DOHH2 (cell line): ENCODE measurements at regions not wholly inside any gene's neighbourhood (a gene's known extent, or its start where the extent isn't known, plus 50 kb on each side); places are given as distances from the start of the nearest gene placed in this dataset.
A peak's percentile ranks its signal among the peaks of the same experiment; 100 is the strongest.

Experiments
- H3F3A ChIP-seq: fragments of 200-600 bp; sonication (generic), shearing (Covaris generic); 2 replicates; pipeline ENCODE4 v1.6.0; 2016; ENCODE audit warnings: antibody characterized with exemption, mild to moderate bottlenecking; ENCODE audit not compliant: control insufficient read depth, insufficient read depth
- H3K27ac ChIP-seq: fragments of 200-600 bp; sonication (generic); 2 replicates; pipeline ENCODE4 v1.5.1; 2014; ENCODE audit warnings: low read depth, mild to moderate bottlenecking, low read length, moderate library complexity
- H3K27me3 ChIP-seq: fragments of 200-600 bp; sonication (generic); 2 replicates; pipeline ENCODE4 v1.6.1; 2014; ENCODE audit warnings: mild to moderate bottlenecking, low read length, mixed read lengths; ENCODE audit not compliant: control insufficient read depth
- H3K36me3 ChIP-seq: fragments of 200-600 bp; sonication (generic); 2 replicates; pipeline ENCODE4 v1.6.1; 2014; ENCODE audit warnings: mild to moderate bottlenecking, low read length, moderate library complexity, mixed read lengths; ENCODE audit not compliant: control insufficient read depth
- H3K4me1 ChIP-seq: fragments of 200-600 bp; sonication (generic); 2 replicates; pipeline ENCODE4 v1.6.1; 2014; ENCODE audit warnings: mild to moderate bottlenecking, low read length, mixed read lengths; ENCODE audit not compliant: control insufficient read depth
- H3K4me2 ChIP-seq: fragments of 200-600 bp; sonication (generic); 2 replicates; pipeline ENCODE4 v1.6.0; 2014; ENCODE audit warnings: mild to moderate bottlenecking, low read length, moderate library complexity
- H3K4me3 ChIP-seq: fragments of 200-600 bp; sonication (generic); 2 replicates; pipeline ENCODE4 v1.5.1; 2014; ENCODE audit warnings: mild to moderate bottlenecking, low read length, mixed read lengths
- H3K79me2 ChIP-seq: fragments of 200-600 bp; sonication (generic); 2 replicates; pipeline ENCODE4 v1.6.1; 2014; ENCODE audit warnings: mild to moderate bottlenecking, low read length, mixed read lengths; ENCODE audit not compliant: control insufficient read depth
- H3K9me2 ChIP-seq: fragments of 200-600 bp; sonication (generic); replicated peaks from 2 replicates; pipeline ENCODE4 v1.6.1; 2014; ENCODE audit warnings: mild to moderate bottlenecking, low read length, mixed read lengths; ENCODE audit not compliant: control insufficient read depth
- H3K9me3 ChIP-seq: fragments of 200-600 bp; sonication (generic); 2 replicates; pipeline ENCODE4 v1.6.1; 2014; ENCODE audit warnings: antibody characterized with exemption, low read length, mixed read lengths; ENCODE audit not compliant: control insufficient read depth, insufficient read depth
- H4K20me1 ChIP-seq: fragments of 200-600 bp; sonication (generic); 2 replicates; pipeline ENCODE4 v1.6.0; 2014; ENCODE audit warnings: low read depth, mild to moderate bottlenecking, antibody characterized with exemption, low read length, moderate library complexity; ENCODE audit not compliant: control insufficient read depth, insufficient read depth
- EZH2phosphoT487 ChIP-seq: fragments of 200-600 bp; sonication (generic); IDR thresholded peaks from 2 replicates; pipeline ENCODE4 v1.6.1; 2017; ENCODE audit warnings: borderline replicate concordance, mild to moderate bottlenecking, antibody characterized with exemption, low read length, moderate library complexity, mixed read lengths
- TF ChIP-seq, protein P1 (sequence below): fragments of 200-600 bp; sonication (generic); IDR thresholded peaks from one replicate; pipeline ENCODE4 v1.5.1; 2014; ENCODE audit warnings: antibody characterized with exemption, mild to moderate bottlenecking, low read depth, low read length; ENCODE audit not compliant: poor library complexity, severe bottlenecking

DNA sequence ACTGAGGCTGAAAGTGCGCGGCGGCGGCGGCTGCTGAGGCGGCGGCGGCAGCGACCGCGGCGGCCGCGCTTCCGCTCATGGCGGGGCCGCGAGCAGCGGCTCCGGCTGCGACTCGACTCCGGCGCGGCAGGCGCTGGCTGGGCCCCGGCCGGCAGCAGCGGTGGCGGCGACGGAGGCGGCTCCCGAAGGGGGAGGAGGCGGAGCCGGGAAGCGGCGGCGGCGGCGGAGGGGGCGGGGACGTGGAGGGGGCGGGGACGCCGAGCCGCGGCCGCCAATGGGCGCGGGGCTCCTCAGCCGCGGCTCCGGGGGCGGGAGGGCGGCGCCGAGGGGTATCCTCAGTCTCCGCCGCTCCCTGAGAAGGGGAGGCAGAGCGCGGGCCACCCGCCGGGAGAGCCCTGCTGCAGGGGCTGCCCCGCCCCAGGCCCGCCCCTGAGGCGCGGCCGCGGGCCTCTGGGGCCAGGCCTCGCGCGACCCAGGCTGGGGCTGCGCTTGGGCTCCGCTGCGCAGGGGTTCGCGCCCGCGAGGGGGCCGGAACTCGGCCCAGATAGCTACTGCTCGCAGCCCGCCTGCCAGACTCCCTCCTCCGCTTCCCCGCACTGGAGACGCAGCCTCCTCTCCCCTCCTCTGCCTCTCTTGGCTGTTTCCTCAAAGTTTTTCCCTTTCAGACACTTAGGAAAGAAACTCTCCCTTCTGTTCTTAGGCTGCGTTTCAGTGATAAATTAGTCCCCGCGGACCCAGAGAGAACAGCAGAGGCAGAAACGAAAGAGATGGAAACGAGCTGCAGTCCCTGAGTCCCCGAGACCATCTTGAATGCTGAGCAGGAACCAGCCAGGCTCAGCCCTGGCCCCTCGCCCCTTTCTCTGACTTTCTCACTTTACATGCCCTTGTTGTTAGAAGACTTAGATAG, 85.0 kb upstream of the MELK start:
- H3K4me1 ChIP-seq, result peaks cover 24% of the 10 kb centered on the region
- peak overlapping the region; percentile 79 for H3K4me3 ChIP-seq
- H4K20me1 ChIP-seq, result peaks cover 16% of the 10 kb centered on the region
- TF ChIP-seq EZH2phosphoT487, result no peak
- TF ChIP-seq, protein P1, sequence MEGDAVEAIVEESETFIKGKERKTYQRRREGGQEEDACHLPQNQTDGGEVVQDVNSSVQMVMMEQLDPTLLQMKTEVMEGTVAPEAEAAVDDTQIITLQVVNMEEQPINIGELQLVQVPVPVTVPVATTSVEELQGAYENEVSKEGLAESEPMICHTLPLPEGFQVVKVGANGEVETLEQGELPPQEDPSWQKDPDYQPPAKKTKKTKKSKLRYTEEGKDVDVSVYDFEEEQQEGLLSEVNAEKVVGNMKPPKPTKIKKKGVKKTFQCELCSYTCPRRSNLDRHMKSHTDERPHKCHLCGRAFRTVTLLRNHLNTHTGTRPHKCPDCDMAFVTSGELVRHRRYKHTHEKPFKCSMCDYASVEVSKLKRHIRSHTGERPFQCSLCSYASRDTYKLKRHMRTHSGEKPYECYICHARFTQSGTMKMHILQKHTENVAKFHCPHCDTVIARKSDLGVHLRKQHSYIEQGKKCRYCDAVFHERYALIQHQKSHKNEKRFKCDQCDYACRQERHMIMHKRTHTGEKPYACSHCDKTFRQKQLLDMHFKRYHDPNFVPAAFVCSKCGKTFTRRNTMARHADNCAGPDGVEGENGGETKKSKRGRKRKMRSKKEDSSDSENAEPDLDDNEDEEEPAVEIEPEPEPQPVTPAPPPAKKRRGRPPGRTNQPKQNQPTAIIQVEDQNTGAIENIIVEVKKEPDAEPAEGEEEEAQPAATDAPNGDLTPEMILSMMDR, result no peak
- H3K9me3 ChIP-seq, result no peaks in the 10 kb centered on the region
- H3K27ac ChIP-seq, result peak overlapping the region; percentile 82
- H3K79me2 ChIP-seq, result peaks cover 44% of the 10 kb centered on the region
- no peaks in the 10 kb centered on the region for H3K9me2 ChIP-seq
- no peaks in the 10 kb centered on the region for H3F3A ChIP-seq
- H3K27me3 ChIP-seq, result no peaks in the 10 kb centered on the region
- peak overlapping the region; percentile 96 for H3K4me2 ChIP-seq
- H3K36me3 ChIP-seq, result peaks cover 10% of the 10 kb centered on the region

DNA sequence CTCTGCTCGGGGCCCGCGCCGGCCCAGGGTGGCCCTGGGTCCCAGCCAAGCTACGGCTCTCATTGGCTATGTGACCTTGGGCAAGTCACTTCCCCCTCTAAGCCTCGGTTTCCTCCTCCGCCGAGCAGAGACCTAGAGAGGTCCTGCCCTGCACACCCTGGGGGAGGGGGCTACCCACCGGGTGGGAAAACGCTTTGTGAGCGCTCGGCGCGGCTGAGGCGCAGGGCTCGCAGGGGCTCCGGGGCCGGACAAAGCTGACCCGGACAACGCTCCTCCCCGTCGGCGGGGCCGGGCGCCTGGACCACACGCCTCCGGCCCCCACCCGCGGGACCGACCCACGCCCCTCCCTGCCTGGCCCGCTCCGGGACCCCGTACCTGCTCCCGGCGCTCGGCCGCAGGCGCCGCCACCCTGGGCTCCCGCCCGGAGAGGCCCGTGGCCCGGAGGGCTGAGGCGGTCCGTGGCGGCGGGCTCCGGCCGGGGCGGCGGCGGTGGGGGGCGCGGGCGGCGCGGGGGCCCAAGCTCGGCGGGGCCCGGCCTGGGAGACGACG, 85.7 kb upstream of the MELK start:
- H4K20me1 ChIP-seq, result peaks cover 16% of the 10 kb centered on the region
- H3K79me2 ChIP-seq, result peaks cover 49% of the 10 kb centered on the region
- peaks cover 24% of the 10 kb centered on the region for H3K4me1 ChIP-seq
- peak overlapping the region; percentile 80 for H3K4me3 ChIP-seq
- no peaks in the 10 kb centered on the region for H3K27me3 ChIP-seq
- H3K4me2 ChIP-seq, result peak overlapping the region; percentile 76
- H3K9me2 ChIP-seq, result no peaks in the 10 kb centered on the region
- H3K36me3 ChIP-seq, result peaks cover 12% of the 10 kb centered on the region
- H3K9me3 ChIP-seq, result no peaks in the 10 kb centered on the region
- H3F3A ChIP-seq, result no peaks in the 10 kb centered on the region
- TF ChIP-seq EZH2phosphoT487, result no peak
- TF ChIP-seq, protein P1, result no peak
- H3K27ac ChIP-seq, result peak overlapping the region; percentile 71

DNA sequence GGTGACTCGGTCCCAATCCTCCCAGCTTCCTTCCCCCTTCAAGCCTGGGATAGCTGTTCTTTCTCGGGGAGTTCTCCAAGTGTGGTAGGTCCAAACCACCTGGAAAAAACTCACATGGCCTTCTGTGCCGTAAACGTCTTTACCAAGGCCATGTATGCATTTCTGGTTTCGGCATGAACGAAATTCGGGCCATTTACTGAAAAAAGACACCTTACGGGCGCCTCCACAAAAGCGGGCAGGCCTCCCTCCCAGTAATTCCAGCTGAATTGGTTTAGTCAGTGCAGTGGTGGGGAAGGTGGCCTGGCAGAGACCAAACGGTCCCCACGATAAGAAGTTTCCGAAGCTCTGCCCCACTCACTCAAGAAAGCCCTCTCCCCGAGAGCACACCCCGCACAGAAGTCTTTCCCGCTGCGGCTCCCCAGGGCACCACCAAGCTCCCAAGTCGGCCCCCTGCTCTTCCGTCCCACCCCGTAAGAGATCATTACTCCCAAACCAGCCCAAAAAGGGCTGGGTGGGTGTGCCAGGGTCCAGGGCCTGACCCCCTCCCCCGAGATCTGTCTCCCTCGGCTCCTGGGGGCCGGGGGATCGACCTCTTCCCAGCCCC, 86.3 kb upstream of the MELK start:
- Histone ChIP-seq H3K4me3 (peak overlapping the region; percentile 80), H3K4me2 (peak overlapping the region; percentile 76), H3K4me1 (peaks cover 24% of the 10 kb centered on the region), H4K20me1 (peaks cover 16% of the 10 kb centered on the region), H3F3A (no peaks in the 10 kb centered on the region), H3K9me3 (no peaks in the 10 kb centered on the region), H3K79me2 (peaks cover 54% of the 10 kb centered on the region), H3K27ac (peak overlapping the region; percentile 71), H3K9me2 (no peaks in the 10 kb centered on the region), H3K27me3 (no peaks in the 10 kb centered on the region), H3K36me3 (peaks cover 12% of the 10 kb centered on the region)
- TF ChIP-seq EZH2phosphoT487, result no peak
- TF ChIP-seq, protein P1, result no peak
